H1 (cell line): ENCODE measurements at regions not wholly inside any gene's neighbourhood (a gene's known extent, or its start where the extent isn't known, plus 50 kb on each side); places are given as distances from the start of the nearest gene placed in this dataset.

ENCODE experiments used
- CTCF ChIA-PET: fragments of 300-600 bp; sonication (Branson Sonifier 250); formaldehyde crosslinking; loops from one replicate; lab custom pipeline; 2021; ENCODE audit not compliant: partially characterized antibody; lab: Charles Lee
- POLR2A ChIA-PET: fragments of 300-600 bp; sonication (Branson Sonifier 250); formaldehyde crosslinking; loops from one replicate; lab custom pipeline; 2021; ENCODE audit warnings: inconsistent platforms; ENCODE audit not compliant: partially characterized antibody; lab: Charles Lee
- DNase-seq, 2 experiments: peaks; one replicate each; pipeline versions ENCODE4 v3.0.0 to v3.0.0-alpha.2; 2010 to 2022; ENCODE audit warnings: low spot score in 2 of 2, low read depth in 1 of 2, mixed read lengths in 1 of 2
- FAIRE-seq: peaks from 2 replicates; lab custom pipeline; 2011; peaks lifted over from hg19 to GRCh38; lab: Jason Lieb, UNC
- H2AFZ ChIP-seq: 2 replicates; pipeline ENCODE4 v1.8.1; 2012; ENCODE audit warnings: low read length, inconsistent platforms
- H2AK5ac ChIP-seq: 2 replicates; pipeline ENCODE4 v1.6.1; 2013; ENCODE audit warnings: low read depth, low read length
- H2BK120ac ChIP-seq: replicated peaks from 2 replicates; pipeline ENCODE3; 2013; ENCODE audit warnings: low read depth, low read length, inconsistent platforms
- H2BK12ac ChIP-seq: 2 replicates; pipeline ENCODE4 v1.6.1; 2013; ENCODE audit warnings: low read depth, low read length
- H2BK15ac ChIP-seq: 2 replicates; pipeline ENCODE4 v1.6.1; 2013; ENCODE audit warnings: low read length
- H2BK20ac ChIP-seq: 2 replicates; pipeline ENCODE4 v1.6.1; 2013; ENCODE audit warnings: low read length
- H2BK5ac ChIP-seq: 2 replicates; pipeline ENCODE4 v1.6.1; 2013; ENCODE audit warnings: low read depth, low read length
- H3K14ac ChIP-seq: 2 replicates; pipeline ENCODE4 v1.6.1; 2013; ENCODE audit warnings: inconsistent platforms; ENCODE audit not compliant: insufficient read length
- H3K18ac ChIP-seq: 2 replicates; pipeline ENCODE4 v1.6.1; 2013; ENCODE audit warnings: low read length; ENCODE audit errors: extremely low read depth
- H3K23ac ChIP-seq: 2 replicates; pipeline ENCODE4 v1.6.1; 2013; ENCODE audit warnings: inconsistent platforms; ENCODE audit not compliant: insufficient read length
- H3K23me2 ChIP-seq: 2 replicates; pipeline ENCODE4 v1.6.1; 2013; ENCODE audit warnings: low read depth, low read length
- H3K27ac ChIP-seq: 2 replicates; pipeline ENCODE4 v1.6.1; 2011; ENCODE audit warnings: low read depth, low read length, inconsistent platforms
- H3K27me3 ChIP-seq, 4 experiments: replicated peaks in 1 of 4; 1 replicate in 1 of 4; 2 replicates in 3 of 4; pipeline versions ENCODE4 v1.6.1 to v1.8.1; 2011 to 2013; ENCODE audit warnings: low read length in 3 of 4, mild to moderate bottlenecking in 3 of 4, inconsistent platforms in 2 of 4, mixed read lengths in 2 of 4, moderate library complexity in 1 of 4; ENCODE audit not compliant: control insufficient read depth in 3 of 4, insufficient read depth in 3 of 4; ENCODE audit errors: extremely low read depth in 1 of 4
- H3K36me3 ChIP-seq, 4 experiments: 2 replicates each; pipeline versions ENCODE4 v1.6.1 to v1.8.1; 2011 to 2013; ENCODE audit warnings: mild to moderate bottlenecking in 4 of 4, low read length in 3 of 4, moderate library complexity in 2 of 4, control low read depth in 1 of 4, inconsistent platforms in 1 of 4; ENCODE audit not compliant: insufficient read depth in 4 of 4, control insufficient read depth in 2 of 4
- H3K4ac ChIP-seq: replicated peaks from 2 replicates; pipeline ENCODE3; 2013; ENCODE audit warnings: low read length, low read depth, mixed read lengths, inconsistent platforms; ENCODE audit not compliant: insufficient read length
- H3K4me1 ChIP-seq, 4 experiments: replicated peaks in 1 of 4; 1 replicate in 1 of 4; 2 replicates in 3 of 4; pipeline versions ENCODE4 v1.6.1 to v1.8.1; 2011 to 2013; ENCODE audit warnings: low read length in 3 of 4, inconsistent platforms in 2 of 4, mixed read lengths in 1 of 4; ENCODE audit not compliant: insufficient read depth in 4 of 4, control insufficient read depth in 3 of 4
- H3K4me2 ChIP-seq, 2 experiments: 2 replicates each; pipeline versions ENCODE4 v1.6.1 to v1.8.1; 2011 to 2013; ENCODE audit warnings: low read depth in 2 of 2, low read length in 2 of 2, control low read depth in 1 of 2, inconsistent platforms in 1 of 2, mild to moderate bottlenecking in 1 of 2; ENCODE audit not compliant: insufficient read depth in 1 of 2
- H3K4me3 ChIP-seq, 4 experiments: fragments of 200-600, 300-600 bp in 1 of 4; sonication (generic), shearing (Covaris generic), sonication (Bioruptor Twin) in 1 of 4; 2 replicates each; pipeline versions ENCODE4 v1.5.1 to v1.8.1; 2011 to 2016; ENCODE audit warnings: low read length in 4 of 4, low read depth in 3 of 4, control low read depth in 2 of 4, inconsistent platforms in 2 of 4, mild to moderate bottlenecking in 2 of 4, mixed read lengths in 1 of 4, moderate library complexity in 1 of 4; ENCODE audit not compliant: insufficient read depth in 2 of 4; ENCODE audit errors: extremely low read depth in 1 of 4
- H3K56ac ChIP-seq: replicated peaks from 2 replicates; pipeline ENCODE3; 2013; ENCODE audit warnings: low read depth, mild to moderate bottlenecking, mixed read lengths, low read length, inconsistent platforms; ENCODE audit not compliant: insufficient read length
- H3K79me1 ChIP-seq: 2 replicates; pipeline ENCODE4 v1.6.1; 2013; ENCODE audit warnings: low read depth, low read length, control low read depth
- H3K79me2 ChIP-seq, 2 experiments: 2 replicates each; pipeline versions ENCODE4 v1.6.1 to v1.8.1; 2012 to 2013; ENCODE audit warnings: low read length in 2 of 2, mild to moderate bottlenecking in 2 of 2, inconsistent platforms in 1 of 2; ENCODE audit not compliant: insufficient read depth in 2 of 2, control insufficient read depth in 1 of 2
- H3K9ac ChIP-seq, 4 experiments: replicated peaks in 1 of 4; 1 replicate in 1 of 4; 2 replicates in 3 of 4; pipeline versions ENCODE4 v1.6.1 to v1.8.1; 2011 to 2013; ENCODE audit warnings: low read depth in 3 of 4, low read length in 3 of 4, control low read depth in 2 of 4, mild to moderate bottlenecking in 2 of 4, moderate library complexity in 2 of 4, inconsistent platforms in 1 of 4; ENCODE audit errors: extremely low read depth in 1 of 4
- H3K9me3 ChIP-seq, 2 experiments: 2 replicates each; pipeline versions ENCODE4 v1.6.1 to v1.8.1; 2012 to 2013; ENCODE audit warnings: mild to moderate bottlenecking in 2 of 2, moderate library complexity in 2 of 2, control low read depth in 1 of 2, inconsistent platforms in 1 of 2, low read depth in 1 of 2, low read length in 1 of 2, mixed read lengths in 1 of 2; ENCODE audit not compliant: insufficient read depth in 2 of 2
- H4K20me1 ChIP-seq, 2 experiments: replicated peaks in 1 of 2; 2 replicates each; pipeline versions ENCODE3 to v1.8.1; 2011 to 2013; ENCODE audit warnings: inconsistent platforms in 2 of 2, low read length in 2 of 2, mild to moderate bottlenecking in 1 of 2; ENCODE audit not compliant: insufficient read depth in 2 of 2, control insufficient read depth in 1 of 2
- H4K5ac ChIP-seq: 2 replicates; pipeline ENCODE4 v1.6.1; 2013; ENCODE audit warnings: low read length, low read depth, mixed read lengths, inconsistent platforms; ENCODE audit not compliant: insufficient read length
- H4K8ac ChIP-seq: 2 replicates; pipeline ENCODE4 v1.8.0; 2013; ENCODE audit warnings: mild to moderate bottlenecking, moderate library complexity, low read length, inconsistent platforms; ENCODE audit not compliant: insufficient read depth; ENCODE audit errors: extremely low read depth
- H4K91ac ChIP-seq: replicated peaks from 2 replicates; pipeline ENCODE3; 2013; ENCODE audit warnings: low read length, mixed read lengths, inconsistent platforms; ENCODE audit not compliant: insufficient read length
- BCL11A ChIP-seq, 2 experiments: IDR thresholded peaks; one replicate each; pipeline ENCODE4 v1.6.1; 2011; ENCODE audit warnings: low read depth in 2 of 2, low read length in 2 of 2, mild to moderate bottlenecking in 2 of 2
- CBX5 ChIP-seq: fragments of 300-800, 300-1000 bp; sonication (generic); IDR thresholded peaks from 2 replicates; pipeline ENCODE4 v1.7.1; 2016; ENCODE audit warnings: antibody characterized with exemption, low read length, low read depth
- KDM4A ChIP-seq: IDR thresholded peaks from one replicate; pipeline ENCODE4 v1.7.1; 2012; ENCODE audit warnings: low read depth, mild to moderate bottlenecking, moderate library complexity, low read length, inconsistent platforms; ENCODE audit not compliant: severe bottlenecking
- NANOG ChIP-seq: IDR thresholded peaks from 2 replicates; pipeline ENCODE4 v1.6.1; 2011; ENCODE audit warnings: low read length, low read depth, mild to moderate bottlenecking, inconsistent platforms; ENCODE audit not compliant: insufficient read depth, poor library complexity, severe bottlenecking
- NRF1 ChIP-seq: IDR thresholded peaks from 2 replicates; pipeline ENCODE4 v1.6.1; 2011; ENCODE audit warnings: mild to moderate bottlenecking, low read depth, low read length, improper control_type of control experiment
- PHF8 ChIP-seq: fragments of 200-600 bp; sonication (generic); conservative IDR thresholded peaks from 2 replicates; pipeline ENCODE4 v1.7.1; 2012; ENCODE audit warnings: low read depth, mild to moderate bottlenecking, inconsistent platforms, low read length, moderate library complexity
- POLR2A ChIP-seq, 2 experiments: IDR thresholded peaks; 1 replicate in 1 of 2; 2 replicates in 1 of 2; pipeline ENCODE4 v1.6.1; 2011; ENCODE audit warnings: low read depth in 2 of 2, low read length in 2 of 2, mild to moderate bottlenecking in 2 of 2; ENCODE audit errors: control extremely low read depth in 1 of 2
- SIX5 ChIP-seq: IDR thresholded peaks from 2 replicates; pipeline ENCODE4 v1.6.1; 2011; ENCODE audit warnings: mild to moderate bottlenecking, low read depth, low read length
- SP1 ChIP-seq: IDR thresholded peaks from 2 replicates; pipeline ENCODE4 v1.6.1; 2011; ENCODE audit warnings: low read depth, low read length
- SUZ12 ChIP-seq: fragments of 200-600 bp; sonication (generic); IDR thresholded peaks from 2 replicates; pipeline ENCODE4 v1.6.1; 2012; ENCODE audit warnings: mild to moderate bottlenecking, inconsistent platforms, low read length, moderate library complexity, mixed read lengths
- TAF7 ChIP-seq: optimal IDR thresholded peaks from 2 replicates; pipeline ENCODE3; 2011; ENCODE audit warnings: low read depth, mild to moderate bottlenecking, inconsistent platforms, low read length, moderate library complexity, borderline replicate concordance
- TBP ChIP-seq: IDR thresholded peaks from 2 replicates; pipeline ENCODE4 v1.6.1; 2011; ENCODE audit warnings: low read depth, low read length, improper control_type of control experiment
- WGBS, 2 experiments: shearing (Covaris generic) in 1 of 2; methylation state at CpG; one replicate each; pipeline versions ENCODE4 v1.1.6 to v1.1.7; 2013 to 2015; ENCODE audit warnings: low lambda C conversion rate in 2 of 2, mixed read lengths in 2 of 2, inconsistent platforms in 1 of 2, low coverage in 1 of 2, missing lambda C conversion rate in 1 of 2; ENCODE audit not compliant: insufficient replicate concordance in 2 of 2, insufficient coverage in 1 of 2, insufficient read length in 1 of 2; ENCODE audit errors: extremely low coverage in 1 of 2, missing lambda C conversion rate in 1 of 2; 5-methylcytosine and 5-hydroxymethylcytosine counted together
- TF ChIP-seq, protein P1 (sequence below): IDR thresholded peaks from 2 replicates; pipeline ENCODE4 v1.6.1; 2012; ENCODE audit warnings: low read length, inconsistent platforms
- TF ChIP-seq, protein P2 (sequence below): IDR thresholded peaks from 2 replicates; pipeline ENCODE4 v1.6.1; 2012; ENCODE audit warnings: inconsistent platforms

DNA sequence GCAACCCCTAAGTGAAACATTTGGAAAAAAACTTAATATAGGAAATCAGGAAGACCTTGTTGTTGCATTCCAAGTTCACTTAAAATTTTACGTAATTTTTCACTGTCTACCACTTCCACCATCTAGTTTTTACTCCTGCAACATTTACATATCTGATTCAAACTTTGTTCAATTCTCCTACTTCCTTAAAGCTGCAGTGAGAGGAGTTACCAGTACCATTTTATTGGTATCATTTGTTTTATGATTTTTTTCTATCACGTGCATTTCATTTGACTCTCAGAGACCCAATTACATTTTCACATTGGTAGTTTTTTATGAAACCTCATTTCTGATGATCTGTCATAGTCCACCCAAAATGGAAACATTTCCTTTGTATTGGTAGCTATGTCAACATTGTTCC lies 284.9 kb upstream of the MDFIC2 start:
- Histone ChIP-seq H3K4me2 (no peak overlapping the region), H3K79me1 (no peaks in the 10 kb centered on the region), H3K4ac (no peak overlapping the region), H3K36me3 (no peaks in the 10 kb centered on the region), H2BK120ac (no peak overlapping the region), H2AK5ac (no peak overlapping the region), H3K79me2 (no peaks in the 10 kb centered on the region), H3K14ac (no peak overlapping the region), H4K20me1 (no peaks in the 10 kb centered on the region), H4K8ac (no peak overlapping the region), H3K9ac (no peak overlapping the region), H3K27me3 (no peaks in the 10 kb centered on the region), H2BK5ac (no peak overlapping the region), H4K5ac (no peak overlapping the region), H2BK20ac (no peak overlapping the region), H2BK12ac (no peak overlapping the region), H2BK15ac (no peak overlapping the region), H3K23me2 (no peaks in the 10 kb centered on the region), H3K23ac (no peak overlapping the region), H4K91ac (no peak overlapping the region), H2AFZ (no peak overlapping the region), H3K27ac (no peak overlapping the region), H3K4me3 (no peak overlapping the region), H3K9me3 (no peaks in the 10 kb centered on the region), H3K56ac (no peak overlapping the region), H3K4me1 (no peaks in the 10 kb centered on the region), H3K18ac (no peak overlapping the region)
- TF ChIP-seq, protein P1, sequence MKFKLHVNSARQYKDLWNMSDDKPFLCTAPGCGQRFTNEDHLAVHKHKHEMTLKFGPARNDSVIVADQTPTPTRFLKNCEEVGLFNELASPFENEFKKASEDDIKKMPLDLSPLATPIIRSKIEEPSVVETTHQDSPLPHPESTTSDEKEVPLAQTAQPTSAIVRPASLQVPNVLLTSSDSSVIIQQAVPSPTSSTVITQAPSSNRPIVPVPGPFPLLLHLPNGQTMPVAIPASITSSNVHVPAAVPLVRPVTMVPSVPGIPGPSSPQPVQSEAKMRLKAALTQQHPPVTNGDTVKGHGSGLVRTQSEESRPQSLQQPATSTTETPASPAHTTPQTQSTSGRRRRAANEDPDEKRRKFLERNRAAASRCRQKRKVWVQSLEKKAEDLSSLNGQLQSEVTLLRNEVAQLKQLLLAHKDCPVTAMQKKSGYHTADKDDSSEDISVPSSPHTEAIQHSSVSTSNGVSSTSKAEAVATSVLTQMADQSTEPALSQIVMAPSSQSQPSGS, result no peak
- TF ChIP-seq NANOG (no peak), BCL11A (IDR thresholded peaks at IDR 0.05; ENCODE audit: low read depth in 2 of 2, low read length in 2 of 2) (no peak), CBX5 (no peak), NRF1 (no peak), POLR2A (IDR thresholded peaks at IDR 0.05; ENCODE audit: control extremely low read depth in 1 of 2, low read depth in 2 of 2, low read length in 2 of 2) (no peak), PHF8 (no peak), SP1 (no peak), SIX5 (no peak), SUZ12 (no peak), TBP (no peak), KDM4A (no peak), TAF7 (no peak)
- TF ChIP-seq, protein P2, sequence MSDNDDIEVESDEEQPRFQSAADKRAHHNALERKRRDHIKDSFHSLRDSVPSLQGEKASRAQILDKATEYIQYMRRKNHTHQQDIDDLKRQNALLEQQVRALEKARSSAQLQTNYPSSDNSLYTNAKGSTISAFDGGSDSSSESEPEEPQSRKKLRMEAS, result no peak
- POLR2A ChIA-PET, result no interaction called here
- no peak for DNase-seq
- WGBS, 2 experiments, result 91% methylated on average over 2 of the region's 2 CpGs; no CpG with 5 or more reads in 1 of the 2 experiments
- FAIRE-seq, result no peak
- CTCF ChIA-PET, result no interaction called here
